Non-pigmented ciliary epithelial cell (primary cell): ENCODE measurements at regions not wholly inside any gene's neighbourhood (a gene's known extent, or its start where the extent isn't known, plus 50 kb on each side); places are given as distances from the start of the nearest gene placed in this dataset.
"Not testable (repeated sequence)": the region's sequence is repeated elsewhere in the genome, so short reads cannot be mapped to it uniquely, and the experiment has no call there.

Experiments used
- DNase-seq: peaks from one replicate; pipeline ENCODE4 v3.0.0-alpha.2; 2010; ENCODE audit warnings: low read depth

GRCh38 chr6:71007298-71007697 lies 50.4 kb upstream of the B3GAT2 start:
- not testable (repeated sequence) for DNase-seq

- DNase-seq: no peak
Observed at GRCh38 chr6:71011871-71012371, 55.1 kb upstream of the B3GAT2 start.

DNA sequence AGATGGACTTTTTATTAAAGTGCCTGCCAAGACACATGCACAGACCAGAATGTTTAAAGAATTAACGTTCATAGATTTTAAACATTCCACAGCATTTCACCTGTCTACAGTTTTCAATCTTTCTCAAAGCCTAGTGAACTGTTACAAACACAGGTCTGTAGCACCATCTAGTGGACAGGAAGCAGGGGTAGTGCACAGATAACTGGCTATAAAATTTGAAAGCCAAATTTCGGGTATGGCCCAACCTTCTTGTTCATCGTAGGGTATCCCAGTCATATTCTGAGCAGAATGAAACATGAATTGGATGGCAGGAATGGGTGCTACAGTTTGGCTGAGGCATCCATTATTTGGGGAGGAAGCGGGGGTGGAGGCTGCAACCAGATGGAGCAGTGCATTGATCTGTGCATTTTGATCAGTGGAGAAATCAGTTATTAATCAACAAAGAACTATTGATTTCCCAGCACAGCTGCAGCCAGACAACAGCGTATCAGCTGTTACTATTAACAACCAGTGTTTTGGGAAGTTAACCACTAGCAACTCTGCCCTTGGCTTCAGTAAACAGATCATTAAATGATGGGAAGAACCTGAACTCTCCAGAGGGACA lies 56.1 kb upstream of the B3GAT2 start:
- DNase-seq: peak; percentile 4

GRCh38 chr6:71015392-71015791 lies 58.5 kb upstream of the B3GAT2 start:
- DNase-seq: no peak

DNA sequence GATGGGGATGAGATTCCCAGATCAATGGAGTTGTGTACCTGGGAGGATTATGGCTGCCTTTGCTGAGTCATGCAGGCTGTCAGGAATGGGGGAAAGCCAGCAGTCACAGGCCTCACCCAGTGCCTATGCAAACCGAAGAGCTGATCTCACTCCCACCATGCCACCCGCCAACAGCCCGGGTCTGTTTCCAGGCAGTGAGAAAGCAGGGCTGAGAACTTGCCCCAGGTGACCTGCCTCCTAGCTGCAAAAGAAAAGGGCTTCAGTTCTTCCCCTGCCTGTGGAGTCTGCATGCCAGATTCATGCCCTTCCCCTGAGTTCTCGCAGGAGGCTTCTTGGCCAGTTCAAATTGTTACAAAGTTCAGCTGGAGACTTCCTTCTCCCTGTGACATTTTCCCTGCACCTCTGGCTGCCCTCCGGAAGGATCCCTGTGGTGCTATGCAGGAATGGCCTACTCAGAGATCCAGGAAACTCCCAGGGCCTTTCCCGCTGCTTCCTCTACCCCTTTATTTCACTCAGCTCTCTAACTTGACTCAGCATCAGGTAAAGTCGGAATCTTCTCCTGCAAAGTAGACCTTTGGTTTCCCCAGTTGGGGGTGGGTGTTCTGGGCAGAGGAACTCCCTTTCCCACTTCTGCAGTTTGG lies 71.5 kb upstream of the B3GAT2 start:
- DNase-seq: no peak

GRCh38 chr6:71028877-71029252 lies 72.0 kb upstream of the B3GAT2 start:
- no peak for DNase-seq

GRCh38 chr6:71029555-71029954 lies 72.7 kb upstream of the B3GAT2 start:
- DNase-seq: no peak

- no peak for DNase-seq
Observed at GRCh38 chr6:71031912-71032311, 75.1 kb upstream of the B3GAT2 start.

DNA sequence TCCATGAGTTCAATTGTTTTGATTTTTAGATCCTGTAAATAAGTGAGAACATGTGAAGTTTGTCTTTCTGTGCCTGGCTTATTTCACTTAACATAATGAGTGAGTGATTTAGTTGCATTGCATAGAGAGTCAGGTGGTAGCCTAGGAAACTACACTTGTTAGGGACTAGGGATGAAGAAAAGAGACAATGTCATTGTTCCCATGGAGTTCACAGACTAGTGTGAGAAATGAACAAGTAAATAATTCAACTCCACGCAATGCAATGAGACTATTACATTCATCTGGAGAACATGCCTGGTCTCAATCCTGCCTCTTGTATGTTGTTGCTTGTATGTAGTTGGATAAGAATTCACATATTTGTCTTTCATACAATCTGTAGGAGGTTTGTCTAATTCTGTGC lies 76.3 kb upstream of the B3GAT2 start:
- no peak for DNase-seq

- DNase-seq: no peak
Observed at GRCh38 chr6:71033890-71034289, 77.0 kb upstream of the B3GAT2 start.

DNA sequence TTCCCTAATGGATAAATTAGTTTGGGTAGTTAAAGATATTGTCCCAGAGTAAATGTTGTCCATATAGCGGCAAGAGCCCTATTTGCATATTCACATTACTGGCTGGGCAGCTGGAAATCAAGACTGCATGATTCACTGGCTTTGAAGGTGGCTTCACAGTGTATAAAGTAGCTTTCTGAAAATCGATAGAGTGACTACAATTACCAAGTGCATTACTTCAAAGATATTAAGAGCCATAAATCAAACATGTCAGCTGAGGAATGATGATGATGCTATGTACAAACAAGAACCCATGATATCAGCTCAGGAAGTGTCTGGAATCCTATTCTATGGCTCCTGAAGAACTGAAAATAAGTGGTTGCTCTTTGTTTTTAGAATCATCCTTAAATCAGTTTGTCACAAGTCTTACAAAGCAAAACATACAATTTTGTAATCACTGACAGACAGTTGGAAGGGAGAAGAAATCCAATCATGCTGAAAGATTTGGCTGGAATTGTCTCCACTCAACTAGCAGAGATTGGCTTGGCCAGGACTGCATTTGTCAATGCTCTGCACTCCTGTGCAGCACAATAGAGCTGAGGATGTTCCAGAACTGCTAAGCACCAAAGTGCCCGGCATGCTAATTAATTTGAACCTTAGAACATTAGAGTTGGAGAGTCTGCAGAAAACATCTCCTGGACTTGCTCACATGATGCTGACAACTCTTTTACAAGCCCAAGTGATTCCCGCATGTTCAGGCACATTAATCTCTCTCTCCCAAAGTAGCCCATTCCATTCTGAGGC lies 77.9 kb upstream of the B3GAT2 start:
- DNase-seq: no peak

GRCh38 chr6:71035871-71036270 lies 79.0 kb upstream of the B3GAT2 start:
- no peak for DNase-seq

DNA sequence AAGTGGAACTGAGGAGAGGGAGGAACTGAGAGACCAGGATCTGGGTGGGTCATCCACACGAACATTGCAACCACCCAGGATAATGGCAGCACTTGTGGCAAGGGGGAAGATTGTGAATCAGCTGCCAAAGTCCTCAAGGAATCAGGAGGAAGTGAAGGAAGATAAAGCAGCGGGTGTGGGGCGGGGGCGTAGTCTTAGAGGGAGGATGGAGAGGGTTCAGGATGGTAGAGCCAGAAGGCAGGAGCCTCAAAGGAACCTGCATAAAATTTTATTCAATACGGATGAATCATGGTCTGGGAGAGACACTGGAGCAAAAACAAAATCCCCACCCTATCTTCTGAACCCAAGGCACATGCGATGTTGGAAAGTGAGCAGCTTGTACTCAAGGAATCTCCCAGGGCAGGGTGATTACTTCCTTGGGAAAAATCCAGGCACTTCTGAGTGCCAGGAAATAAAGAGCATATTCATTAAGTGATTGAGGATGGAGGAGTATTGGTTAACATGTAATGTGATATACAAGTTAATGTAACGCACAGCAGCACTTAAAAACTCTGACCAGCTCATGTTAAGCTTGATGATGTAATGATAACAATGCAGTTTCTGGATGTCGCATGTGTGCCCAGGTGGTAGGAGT lies 82.0 kb upstream of the B3GAT2 start:
- DNase-seq: no peak

- no peak for DNase-seq
Observed at GRCh38 chr6:71040043-71040442, 83.2 kb upstream of the B3GAT2 start.

DNA sequence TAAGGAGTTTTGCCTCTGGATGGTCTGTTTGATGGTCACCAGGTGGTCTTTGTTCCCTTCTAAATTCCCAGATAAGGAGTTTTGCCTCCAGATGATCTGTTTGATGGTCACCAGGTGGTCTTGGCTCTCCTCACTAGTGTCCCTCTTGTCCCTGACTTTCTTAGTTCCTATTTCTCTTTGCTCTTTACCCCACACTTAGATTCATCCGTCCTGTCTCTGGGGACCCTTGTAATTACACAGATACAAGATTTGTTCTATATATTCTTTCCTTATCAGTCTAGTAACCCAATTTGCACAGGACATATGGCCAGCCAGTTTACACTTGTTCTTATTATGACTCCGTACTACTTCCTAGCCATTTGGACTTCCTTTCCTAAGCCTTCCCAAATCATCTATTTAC lies 84.0 kb upstream of the B3GAT2 start:
- no peak for DNase-seq

- no peak for DNase-seq
Observed at GRCh38 chr6:71043902-71044301, 87.0 kb upstream of the B3GAT2 start.

DNA sequence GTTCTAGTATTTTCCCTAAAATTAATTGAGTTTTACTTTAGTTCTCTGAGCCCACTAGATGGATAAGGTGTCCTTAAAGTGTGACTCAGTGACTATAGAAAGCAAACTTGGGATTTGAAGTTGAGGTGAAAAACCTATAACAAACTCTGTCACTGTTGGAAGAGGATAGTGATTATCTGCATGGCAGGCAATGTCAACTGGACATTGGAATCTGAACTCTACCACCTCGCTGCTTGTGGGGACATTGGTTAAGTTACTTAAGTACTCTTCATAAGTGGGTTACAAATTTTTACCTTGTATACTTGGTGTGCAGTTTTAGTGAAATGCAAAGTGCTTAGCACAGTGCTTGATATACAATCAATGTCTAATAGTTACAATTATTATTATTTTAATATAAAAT lies 87.9 kb upstream of the B3GAT2 start:
- DNase-seq: no peak

DNA sequence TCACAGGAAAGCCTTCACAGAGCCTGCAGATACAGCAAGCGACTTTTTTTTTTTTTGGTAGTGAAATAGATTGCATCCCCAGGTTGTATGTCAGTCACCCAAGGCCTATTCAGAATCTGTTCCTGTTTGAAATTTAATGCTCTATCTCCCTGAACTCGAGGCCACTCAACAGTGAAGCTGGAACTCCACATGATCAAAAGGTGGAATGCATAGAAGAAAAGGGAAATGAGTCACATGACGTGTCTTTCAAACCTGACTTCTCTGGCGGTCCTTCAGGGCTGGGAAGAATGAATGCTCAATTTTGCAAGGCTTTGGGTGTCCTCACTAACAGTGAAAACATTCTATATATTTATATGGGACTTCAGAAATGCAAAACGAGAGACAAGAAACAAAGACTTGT lies 88.4 kb upstream of the B3GAT2 start:
- no peak for DNase-seq

GRCh38 chr6:71047417-71047816 lies 90.6 kb upstream of the B3GAT2 start:
- no peak for DNase-seq

DNA sequence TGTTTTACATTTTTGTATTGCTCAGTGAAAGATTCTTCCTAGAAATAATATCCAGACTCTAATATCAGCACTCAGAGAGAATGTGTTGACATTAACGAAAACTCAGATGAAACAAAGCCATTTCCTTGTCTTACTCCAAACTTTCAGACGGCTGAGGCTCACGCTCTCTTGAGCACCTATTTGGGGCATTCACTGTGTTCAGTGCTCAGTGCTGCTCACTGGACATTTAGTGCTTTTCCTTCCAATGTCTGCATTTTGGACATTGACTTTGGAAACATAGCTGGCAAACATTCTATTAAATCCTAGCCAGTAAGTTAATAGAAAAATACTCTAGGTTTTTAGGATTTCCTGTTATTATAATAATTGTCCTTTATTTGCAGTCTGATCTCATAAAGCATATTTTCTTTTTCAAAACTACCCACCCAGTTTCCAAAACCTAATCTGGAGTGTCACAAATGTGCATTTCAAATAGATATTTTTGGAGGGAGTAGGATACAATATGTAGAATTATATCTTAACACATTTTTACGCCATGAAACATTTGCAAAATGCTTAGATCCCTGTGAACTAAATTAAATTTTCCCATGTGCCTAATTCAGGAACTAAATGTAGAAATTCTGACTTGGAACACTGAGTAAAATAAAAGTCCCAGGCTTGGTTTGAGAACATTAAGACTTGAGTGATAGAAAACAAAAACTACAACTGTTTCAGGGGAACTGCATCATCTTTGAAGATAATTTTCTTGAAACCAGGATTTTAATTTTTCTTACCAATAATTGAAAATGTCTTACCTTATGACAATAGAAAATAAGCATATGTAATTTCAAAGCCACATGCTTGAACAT lies 91.7 kb upstream of the B3GAT2 start:
- DNase-seq: no peak

GRCh38 chr6:71049198-71049770 lies 92.4 kb upstream of the B3GAT2 start:
- no peak for DNase-seq

GRCh38 chr6:71053475-71053874 lies 96.6 kb upstream of the B3GAT2 start:
- no peak for DNase-seq
